LHCN-M2 (cell line): ENCODE measurements at regions not wholly inside any gene's neighbourhood (a gene's known extent, or its start where the extent isn't known, plus 50 kb on each side); places are given as distances from the start of the nearest gene placed in this dataset.

Source experiments
- DNase-seq: peaks from one replicate; pipeline ENCODE4 v3.0.0-alpha.2; 2012; ENCODE audit warnings: low read depth

- DNase-seq, result no peak
Measured at GRCh38 chr1:147852706-147853225, 49.8 kb upstream of the GJA8 start.
